Endothelial cell of umbilical vein (primary cell): ENCODE measurements at regions not wholly inside any gene's neighbourhood (a gene's known extent, or its start where the extent isn't known, plus 50 kb on each side); places are given as distances from the start of the nearest gene placed in this dataset.

ENCODE experiments used
- BruUV-seq: library from RNA; stranded (reverse); fragments of 400-500 nt; replicated peaks from 2 replicates; lab custom pipeline; 2021; lab: Mats Ljungman, UMichigan
- CTCF ChIA-PET: fragments of 300-600, 350-600 bp; sonication (Branson Sonifier 250); formaldehyde crosslinking; loops from one replicate; lab custom pipeline; 2021; ENCODE audit warnings: antibody characterized with exemption, inconsistent platforms; lab: Charles Lee
- POLR2A ChIA-PET: fragments of 300-600, 350-600 bp; sonication (Branson Sonifier 250); formaldehyde crosslinking; loops from one replicate; lab custom pipeline; 2021; ENCODE audit warnings: antibody characterized with exemption, inconsistent platforms; lab: Charles Lee
- DNase-seq: peaks from one replicate; pipeline ENCODE4 v3.0.0-alpha.2; 2011; ENCODE audit warnings: low read depth, low spot score
- FAIRE-seq: peaks from 2 replicates; lab custom pipeline; 2011; peaks lifted over from hg19 to GRCh38; lab: Jason Lieb, UNC
- H2AFZ ChIP-seq: 2 replicates; pipeline ENCODE4 v1.6.0; 2012; ENCODE audit warnings: low read depth, low read length, control low read depth, inconsistent platforms
- H3K27ac ChIP-seq: 2 replicates; pipeline ENCODE4 v1.5.1; 2011; ENCODE audit warnings: low read depth, mild to moderate bottlenecking, control low read depth, low read length, moderate library complexity; ENCODE audit not compliant: insufficient read depth
- H3K27me3 ChIP-seq, 2 experiments: 2 replicates each; pipeline versions ENCODE4 v1.6.0 to v1.6.1; 2011; ENCODE audit warnings: low read length in 2 of 2, mixed read lengths in 1 of 2; ENCODE audit not compliant: control insufficient read depth in 2 of 2, insufficient read depth in 2 of 2
- H3K36me3 ChIP-seq, 2 experiments: 2 replicates in 1 of 2; 3 replicates in 1 of 2; pipeline ENCODE4 v1.5.1; 2011; ENCODE audit warnings: low read length in 2 of 2, mild to moderate bottlenecking in 1 of 2, moderate library complexity in 1 of 2; ENCODE audit not compliant: control insufficient read depth in 2 of 2, insufficient read depth in 2 of 2; ENCODE audit errors: extremely low read depth in 1 of 2
- H3K4me1 ChIP-seq: 3 replicates; pipeline ENCODE4 v1.5.1; 2011; ENCODE audit warnings: mild to moderate bottlenecking, low read length; ENCODE audit not compliant: control insufficient read depth, insufficient read depth; ENCODE audit errors: extremely low read depth
- H3K4me2 ChIP-seq: 2 replicates; pipeline ENCODE4 v1.6.1; 2011; ENCODE audit warnings: low read length, control low read depth, mixed read lengths; ENCODE audit not compliant: insufficient read depth
- H3K4me3 ChIP-seq, 3 experiments: fragments of 200-600 bp in 1 of 3; sonication (generic), shearing (Covaris generic) in 1 of 3; replicated peaks in 1 of 3; 2 replicates each; pipeline ENCODE4 v1.5.1; 2011 to 2016; ENCODE audit warnings: control low read depth in 3 of 3, low read length in 3 of 3, mild to moderate bottlenecking in 2 of 3, inconsistent platforms in 1 of 3, low read depth in 1 of 3, moderate library complexity in 1 of 3; ENCODE audit not compliant: insufficient read depth in 1 of 3
- H3K79me2 ChIP-seq: 2 replicates; pipeline ENCODE4 v1.6.0; 2012; ENCODE audit warnings: low read length, inconsistent platforms; ENCODE audit not compliant: control insufficient read depth, insufficient read depth
- H3K9ac ChIP-seq: replicated peaks from 2 replicates; pipeline ENCODE3; 2011; ENCODE audit warnings: low read length, control low read depth; ENCODE audit not compliant: insufficient read depth; ENCODE audit errors: extremely low read depth
- H3K9me1 ChIP-seq: replicated peaks from 3 replicates; pipeline ENCODE4 v1.6.0; 2011; ENCODE audit warnings: mild to moderate bottlenecking, low read length; ENCODE audit not compliant: control insufficient read depth, insufficient read depth; ENCODE audit errors: extremely low read depth
- H3K9me3 ChIP-seq: replicated peaks from 2 replicates; pipeline ENCODE4 v1.5.1; 2012; ENCODE audit warnings: low read length, inconsistent platforms; ENCODE audit not compliant: control insufficient read depth, insufficient read depth
- H4K20me1 ChIP-seq: replicated peaks from 2 replicates; pipeline ENCODE3; 2011; ENCODE audit warnings: mild to moderate bottlenecking, low read length; ENCODE audit not compliant: control insufficient read depth, insufficient read depth; ENCODE audit errors: extremely low read depth
- CTCF ChIP-seq, 2 donors: IDR thresholded peaks; 1 replicate in 1 of 2; 2 replicates in 1 of 2; pipeline ENCODE4 v1.5.1; 2011; ENCODE audit warnings: low read length in 2 of 2, mild to moderate bottlenecking in 2 of 2, moderate library complexity in 2 of 2, control low read depth in 1 of 2, inconsistent platforms in 1 of 2, low read depth in 1 of 2; ENCODE audit not compliant: insufficient read depth in 1 of 2; ENCODE audit errors: extremely low read depth in 1 of 2
- EZH2 ChIP-seq: IDR thresholded peaks from 2 replicates; pipeline ENCODE4 v1.6.1; 2012; ENCODE audit warnings: borderline replicate concordance, low read depth, mild to moderate bottlenecking, moderate library complexity, low read length, inconsistent platforms; ENCODE audit not compliant: severe bottlenecking
- FOS ChIP-seq: IDR thresholded peaks from 2 replicates; pipeline ENCODE4 v1.6.1; 2011; ENCODE audit warnings: mild to moderate bottlenecking, low read length, moderate library complexity, borderline replicate concordance; ENCODE audit not compliant: insufficient read depth
- GATA2 ChIP-seq: IDR thresholded peaks from 2 replicates; pipeline ENCODE4 v1.7.0; 2011; ENCODE audit warnings: low read depth, mild to moderate bottlenecking, moderate library complexity, mixed read lengths, low read length; ENCODE audit not compliant: insufficient read length, insufficient read depth
- JUN ChIP-seq: IDR thresholded peaks from 2 replicates; pipeline ENCODE4 v1.6.1; 2011; ENCODE audit warnings: borderline replicate concordance, low read depth; ENCODE audit not compliant: insufficient read length, insufficient read depth
- MAX ChIP-seq: IDR thresholded peaks from 2 replicates; pipeline ENCODE4 v1.6.1; 2011; ENCODE audit not compliant: insufficient read depth, insufficient read length
- MYC ChIP-seq: IDR thresholded peaks from one replicate; pipeline ENCODE4 v1.6.1; 2011; ENCODE audit warnings: mild to moderate bottlenecking, low read depth, low read length
- POLR2A ChIP-seq: IDR thresholded peaks from 2 replicates; pipeline ENCODE4 v1.6.1; 2012; ENCODE audit warnings: low read depth, mild to moderate bottlenecking, control low read depth, low read length
- POLR2AphosphoS5 ChIP-seq: IDR thresholded peaks from 2 replicates; pipeline ENCODE4 v1.6.1; 2012; ENCODE audit warnings: low read depth, mild to moderate bottlenecking, control low read depth, low read length, moderate library complexity; ENCODE audit not compliant: insufficient read depth
- dilution Hi-C: fragments of 300-500 bp; cut with MboI; formaldehyde crosslinking; loops from one replicate; pipeline ENCODE4 v1.15.0; 2019; ENCODE audit warnings: low sequenced_read_pairs; ENCODE audit not compliant: extremely low pct_ligation_motif_present
- intact Hi-C: fragments of 100-400 bp; cut with micrococcal nuclease; formaldehyde crosslinking; loops from one replicate; pipeline ENCODE4 v1.10.0; 2022

- TF ChIP-seq JUN (no peak), MAX (no peak), POLR2A (no peak), CTCF (IDR thresholded peaks at IDR 0.05; ENCODE audit: extremely low read depth in 1 of 2, insufficient read depth in 1 of 2, low read depth in 1 of 2, low read length in 2 of 2) (no peak), FOS (no peak), MYC (no peak), POLR2AphosphoS5 (no peak), EZH2 (no peak), GATA2 (no peak)
Measured at GRCh38 chr3:159208050-159208449, 406.2 kb downstream of the MFSD1 start.

More at GRCh38 chr3:159208050-159208449, 406.2 kb downstream of the MFSD1 start:
- Histone ChIP-seq H3K4me2 (no peak overlapping the region), H3K9me3 (no peaks in the 10 kb centered on the region), H3K9ac (no peak overlapping the region), H3K27ac (no peak overlapping the region), H3K36me3 (no peaks in the 10 kb centered on the region), H4K20me1 (no peaks in the 10 kb centered on the region), H3K79me2 (no peaks in the 10 kb centered on the region), H3K4me1 (no peaks in the 10 kb centered on the region), H3K4me3 (no peak overlapping the region), H3K27me3 (peaks cover 0 to under 1% of the 10 kb centered on the region in 2 experiments), H3K9me1 (no peaks in the 10 kb centered on the region), H2AFZ (no peak overlapping the region)
- intact Hi-C loops (no loop called here), dilution Hi-C loops (no loop called here)
- POLR2A ChIA-PET = no interaction called here
- DNase-seq (no peak), FAIRE-seq (no peak)
- BruUV-seq = no TSS peak
- CTCF ChIA-PET = interaction anchor here (0.9 to 1.2 kb wide), 2 partner anchors 9 to 12 kb away, joined by 4 to 6 read pairs; no protein-coding TSS in a partner anchor
